HEK293 (cell line): ENCODE measurements at regions not wholly inside any gene's neighbourhood (a gene's known extent, or its start where the extent isn't known, plus 50 kb on each side); places are given as distances from the start of the nearest gene placed in this dataset.

Source experiments
- CTCF ChIA-PET: fragments of 350-600 bp; formaldehyde crosslinking; extraction: SDS; loops from one replicate; lab custom pipeline; 2021; ENCODE audit warnings: antibody characterized with exemption; lab: Yijun Ruan, JAX
- POLR2A ChIA-PET: fragments of 300-600 bp; formaldehyde crosslinking; extraction: SDS; loops from one replicate; lab custom pipeline; 2020; ENCODE audit warnings: antibody characterized with exemption, inconsistent platforms; lab: Yijun Ruan, JAX
- H3K27ac ChIP-seq: fragments of 200-500 bp; sonication (Bioruptor generic); 2 replicates; pipeline ENCODE4 v1.5.1; 2014; ENCODE audit warnings: low read depth, low read length, control low read depth, inconsistent platforms; ENCODE audit errors: extremely low read depth
- H3K36me3 ChIP-seq, 2 experiments: fragments of 200-500 bp in 1 of 2; sonication (Bioruptor generic) in 1 of 2; 1 replicate in 1 of 2; 2 replicates in 1 of 2; pipeline ENCODE4 v1.5.1; 2014 to 2017; ENCODE audit warnings: inconsistent platforms in 2 of 2, low read length in 2 of 2; ENCODE audit not compliant: control insufficient read depth in 2 of 2, insufficient read depth in 1 of 2
- H3K4me1 ChIP-seq: fragments of 200-500 bp; sonication (Bioruptor generic); 2 replicates; pipeline ENCODE4 v1.5.1; 2014; ENCODE audit warnings: mild to moderate bottlenecking, low read length, inconsistent platforms; ENCODE audit not compliant: control insufficient read depth, insufficient read depth
- H3K4me3 ChIP-seq: 2 replicates; pipeline ENCODE4 v1.5.1; 2011; ENCODE audit warnings: low read depth, mild to moderate bottlenecking, control low read depth, low read length, moderate library complexity
- H3K9me3 ChIP-seq: fragments of 200-500 bp; sonication (Bioruptor generic); 2 replicates; pipeline ENCODE4 v1.5.1; 2014; ENCODE audit warnings: low read depth, low read length, inconsistent platforms; ENCODE audit not compliant: control insufficient read depth, insufficient read depth
- PRDM1 ChIP-seq: fragments of 450-650 bp; formaldehyde crosslinking; IDR thresholded peaks from 2 replicates; pipeline ENCODE4; 2016; ENCODE audit warnings: missing biosample characterization, missing genetic modification characterization
- SALL2 ChIP-seq: fragments of 450-650 bp; formaldehyde crosslinking; IDR thresholded peaks from 2 replicates; pipeline ENCODE4 v1.5.0; 2017; ENCODE audit warnings: missing biosample characterization, mild to moderate bottlenecking, missing genetic modification characterization, borderline replicate concordance
- TRIM28 ChIP-seq: IDR thresholded peaks from 2 replicates; pipeline ENCODE4 v1.6.1; 2011; ENCODE audit warnings: low read length, control low read depth, borderline replicate concordance
- YY2 ChIP-seq: fragments of 450-650 bp; formaldehyde crosslinking; IDR thresholded peaks from 2 replicates; pipeline ENCODE4 v1.5.1; 2016; ENCODE audit warnings: missing biosample characterization, missing genetic modification characterization
- ZBTB1 ChIP-seq: fragments of 450-650 bp; formaldehyde crosslinking; IDR thresholded peaks from 2 replicates; pipeline ENCODE4 v1.5.1; 2016; ENCODE audit warnings: missing biosample characterization, missing genetic modification characterization
- ZBTB26 ChIP-seq: fragments of 450-650 bp; formaldehyde crosslinking; optimal IDR thresholded peaks from 2 replicates; pipeline ENCODE3; 2016; ENCODE audit warnings: missing biosample characterization, mild to moderate bottlenecking, missing genetic modification characterization
- ZBTB6 ChIP-seq: fragments of 450-650 bp; formaldehyde crosslinking; IDR thresholded peaks from 2 replicates; pipeline ENCODE4 v1.5.1; 2017; ENCODE audit warnings: missing biosample characterization, missing genetic modification characterization
- ZFP3 ChIP-seq: fragments of 450-650 bp; formaldehyde crosslinking; IDR thresholded peaks from 2 replicates; pipeline ENCODE4 v1.5.1; 2016; ENCODE audit warnings: low read depth, missing biosample characterization, missing genetic modification characterization
- ZNF132 ChIP-seq: fragments of 450-650 bp; formaldehyde crosslinking; IDR thresholded peaks from 2 replicates; pipeline ENCODE4 v1.5.1; 2017; ENCODE audit warnings: missing biosample characterization, missing genetic modification characterization, borderline replicate concordance
- ZNF221 ChIP-seq: fragments of 450-650 bp; formaldehyde crosslinking; IDR thresholded peaks from 2 replicates; pipeline ENCODE4 v1.5.1; 2017; ENCODE audit warnings: missing biosample characterization, missing genetic modification characterization, borderline replicate concordance
- ZNF26 ChIP-seq: fragments of 450-650 bp; formaldehyde crosslinking; IDR thresholded peaks from 2 replicates; pipeline ENCODE4 v1.5.1; 2016; ENCODE audit warnings: missing biosample characterization, missing genetic modification characterization
- ZNF302 ChIP-seq: fragments of 450-650 bp; formaldehyde crosslinking; IDR thresholded peaks from 2 replicates; pipeline ENCODE4 v1.5.1; 2016; ENCODE audit warnings: missing biosample characterization, missing genetic modification characterization, low read depth
- ZNF548 ChIP-seq: fragments of 450-650 bp; formaldehyde crosslinking; IDR thresholded peaks from 2 replicates; pipeline ENCODE4 v1.5.1; 2016; ENCODE audit warnings: missing biosample characterization, missing genetic modification characterization
- ZNF560 ChIP-seq: fragments of 450-650 bp; formaldehyde crosslinking; IDR thresholded peaks from 2 replicates; pipeline ENCODE4 v1.5.1; 2017; ENCODE audit warnings: missing biosample characterization, missing genetic modification characterization, borderline replicate concordance
- ZNF571 ChIP-seq: fragments of 450-650 bp; formaldehyde crosslinking; IDR thresholded peaks from 2 replicates; pipeline ENCODE4 v1.5.0; 2017; ENCODE audit warnings: missing biosample characterization, missing genetic modification characterization
- ZSCAN23 ChIP-seq: fragments of 450-650 bp; formaldehyde crosslinking; IDR thresholded peaks from 2 replicates; pipeline ENCODE4 v1.5.1; 2016; ENCODE audit warnings: missing biosample characterization, missing genetic modification characterization
- TF ChIP-seq, protein P1 (sequence below): fragments of 450-650 bp; formaldehyde crosslinking; IDR thresholded peaks from 2 replicates; pipeline ENCODE4 v1.5.1; 2017; ENCODE audit warnings: missing biosample characterization, missing genetic modification characterization
- TF ChIP-seq, protein P2 (sequence below): fragments of 450-650 bp; formaldehyde crosslinking; IDR thresholded peaks from 2 replicates; pipeline ENCODE4 v1.5.1; 2016; ENCODE audit warnings: missing biosample characterization, missing genetic modification characterization
- TF ChIP-seq, protein P3 (sequence below): fragments of 450-650 bp; formaldehyde crosslinking; IDR thresholded peaks from 2 replicates; pipeline ENCODE4 v1.5.1; 2016; ENCODE audit warnings: missing biosample characterization, missing genetic modification characterization
- TF ChIP-seq, protein P4 (sequence below): fragments of 450-650 bp; formaldehyde crosslinking; IDR thresholded peaks from 2 replicates; pipeline ENCODE4; 2016; ENCODE audit warnings: missing biosample characterization, missing genetic modification characterization

DNA sequence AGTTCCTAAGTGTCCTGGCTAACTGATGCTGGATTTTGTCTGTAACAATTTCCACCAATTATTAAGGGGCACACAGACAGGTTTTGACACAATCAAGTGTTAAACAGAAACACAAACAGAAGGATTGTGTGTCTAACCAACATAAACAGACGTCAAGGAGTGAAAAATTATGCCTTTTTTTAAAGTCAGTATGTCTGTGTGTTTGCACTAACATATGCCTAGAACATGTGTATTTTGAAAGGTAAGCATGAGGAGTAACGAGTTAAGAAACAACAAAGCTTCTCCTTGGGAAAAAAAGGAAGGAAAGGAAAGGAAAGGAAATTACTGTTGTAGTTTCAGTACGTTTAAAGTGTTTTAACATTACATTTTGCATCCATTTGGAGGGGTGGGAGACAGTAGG, 466.3 kb upstream of the ID4 start:
- no peaks in the 10 kb centered on the region for H3K9me3 ChIP-seq
- no peak overlapping the region for H3K27ac ChIP-seq
- CTCF ChIA-PET, result no interaction called here
- no peak overlapping the region for H3K4me3 ChIP-seq
- H3K4me1 ChIP-seq, result no peaks in the 10 kb centered on the region
- H3K36me3 ChIP-seq, result no peaks in the 10 kb centered on the region
- POLR2A ChIA-PET, result no interaction called here
- TF ChIP-seq, protein P1, sequence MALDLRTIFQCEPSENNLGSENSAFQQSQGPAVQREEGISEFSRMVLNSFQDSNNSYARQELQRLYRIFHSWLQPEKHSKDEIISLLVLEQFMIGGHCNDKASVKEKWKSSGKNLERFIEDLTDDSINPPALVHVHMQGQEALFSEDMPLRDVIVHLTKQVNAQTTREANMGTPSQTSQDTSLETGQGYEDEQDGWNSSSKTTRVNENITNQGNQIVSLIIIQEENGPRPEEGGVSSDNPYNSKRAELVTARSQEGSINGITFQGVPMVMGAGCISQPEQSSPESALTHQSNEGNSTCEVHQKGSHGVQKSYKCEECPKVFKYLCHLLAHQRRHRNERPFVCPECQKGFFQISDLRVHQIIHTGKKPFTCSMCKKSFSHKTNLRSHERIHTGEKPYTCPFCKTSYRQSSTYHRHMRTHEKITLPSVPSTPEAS (tag by site-specific recombination), result no peak

GRCh38 chr6:19375613-19376012, 461.6 kb upstream of the ID4 start:
- ChIA-PET POLR2A (no interaction called here), CTCF (no interaction called here)
- TF ChIP-seq TRIM28, result no peak
- no peak for TF ChIP-seq SALL2 (tag by site-specific recombination)
- TF ChIP-seq YY2 (tag by site-specific recombination), result no peak
- TF ChIP-seq, protein P2, sequence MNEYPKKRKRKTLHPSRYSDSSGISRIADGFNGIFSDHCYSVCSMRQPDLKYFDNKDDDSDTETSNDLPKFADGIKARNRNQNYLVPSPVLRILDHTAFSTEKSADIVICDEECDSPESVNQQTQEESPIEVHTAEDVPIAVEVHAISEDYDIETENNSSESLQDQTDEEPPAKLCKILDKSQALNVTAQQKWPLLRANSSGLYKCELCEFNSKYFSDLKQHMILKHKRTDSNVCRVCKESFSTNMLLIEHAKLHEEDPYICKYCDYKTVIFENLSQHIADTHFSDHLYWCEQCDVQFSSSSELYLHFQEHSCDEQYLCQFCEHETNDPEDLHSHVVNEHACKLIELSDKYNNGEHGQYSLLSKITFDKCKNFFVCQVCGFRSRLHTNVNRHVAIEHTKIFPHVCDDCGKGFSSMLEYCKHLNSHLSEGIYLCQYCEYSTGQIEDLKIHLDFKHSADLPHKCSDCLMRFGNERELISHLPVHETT, result no peak
- TF ChIP-seq, protein P3, sequence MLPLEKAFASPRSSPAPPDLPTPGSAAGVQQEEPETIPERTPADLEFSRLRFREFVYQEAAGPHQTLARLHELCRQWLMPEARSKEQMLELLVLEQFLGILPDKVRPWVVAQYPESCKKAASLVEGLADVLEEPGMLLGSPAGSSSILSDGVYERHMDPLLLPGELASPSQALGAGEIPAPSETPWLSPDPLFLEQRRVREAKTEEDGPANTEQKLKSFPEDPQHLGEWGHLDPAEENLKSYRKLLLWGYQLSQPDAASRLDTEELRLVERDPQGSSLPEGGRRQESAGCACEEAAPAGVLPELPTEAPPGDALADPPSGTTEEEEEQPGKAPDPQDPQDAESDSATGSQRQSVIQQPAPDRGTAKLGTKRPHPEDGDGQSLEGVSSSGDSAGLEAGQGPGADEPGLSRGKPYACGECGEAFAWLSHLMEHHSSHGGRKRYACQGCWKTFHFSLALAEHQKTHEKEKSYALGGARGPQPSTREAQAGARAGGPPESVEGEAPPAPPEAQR (tag by site-specific recombination), result no peak
- TF ChIP-seq ZNF26, result no peak
- no peak for TF ChIP-seq ZNF221 (tag by site-specific recombination)
- no peak for TF ChIP-seq ZBTB6 (tag by site-specific recombination)
- TF ChIP-seq ZNF302 (tag by site-specific recombination), result no peak
- TF ChIP-seq ZBTB26 (tag by site-specific recombination), result no peak
- TF ChIP-seq ZNF571, result no peak
- no peak for TF ChIP-seq ZNF548 (tag by site-specific recombination)
- no peak for TF ChIP-seq PRDM1 (tag by site-specific recombination)
- TF ChIP-seq ZNF132 (tag by site-specific recombination), result no peak
- no peak for TF ChIP-seq ZSCAN23 (tag by site-specific recombination)
- no peak for TF ChIP-seq ZFP3
- TF ChIP-seq ZBTB1 (tag by site-specific recombination), result no peak
- TF ChIP-seq ZNF560 (tag by site-specific recombination), result no peak
- TF ChIP-seq, protein P4, sequence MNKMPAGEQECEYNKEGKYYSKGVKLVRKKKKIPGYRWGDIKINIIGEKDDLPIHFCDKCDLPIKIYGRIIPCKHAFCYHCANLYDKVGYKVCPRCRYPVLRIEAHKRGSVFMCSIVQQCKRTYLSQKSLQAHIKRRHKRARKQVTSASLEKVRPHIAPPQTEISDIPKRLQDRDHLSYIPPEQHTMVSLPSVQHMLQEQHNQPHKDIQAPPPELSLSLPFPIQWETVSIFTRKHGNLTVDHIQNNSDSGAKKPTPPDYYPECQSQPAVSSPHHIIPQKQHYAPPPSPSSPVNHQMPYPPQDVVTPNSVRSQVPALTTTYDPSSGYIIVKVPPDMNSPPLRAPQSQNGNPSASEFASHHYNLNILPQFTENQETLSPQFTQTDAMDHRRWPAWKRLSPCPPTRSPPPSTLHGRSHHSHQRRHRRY (tag by site-specific recombination), result no peak
- Histone ChIP-seq H3K4me3 (no peak overlapping the region), H3K4me1 (no peaks in the 10 kb centered on the region), H3K36me3 (no peaks in the 10 kb centered on the region), H3K27ac (no peak overlapping the region), H3K9me3 (no peaks in the 10 kb centered on the region)
